IgD-negative memory B cell (primary cell): ENCODE measurements at regions not wholly inside any gene's neighbourhood (a gene's known extent, or its start where the extent isn't known, plus 50 kb on each side); places are given as distances from the start of the nearest gene placed in this dataset.

ENCODE experiments used
- H3K27ac Mint-ChIP-seq, 3 donors: one replicate each; pipeline ENCODE4 v1.8.0; 2020 to 2022; ENCODE audit warnings: mild to moderate bottlenecking in 3 of 3, mixed read lengths in 3 of 3, moderate library complexity in 1 of 3
- H3K27me3 Mint-ChIP-seq: one replicate; pipeline ENCODE4 v1.8.0; 2021; ENCODE audit warnings: mixed read lengths
- H3K36me3 Mint-ChIP-seq: one replicate; pipeline ENCODE4 v1.8.0; 2020; ENCODE audit warnings: mild to moderate bottlenecking, mixed read lengths
- H3K4me1 Mint-ChIP-seq, 3 donors: one replicate each; pipeline ENCODE4 v1.8.0; 2020 to 2022; ENCODE audit warnings: mixed read lengths in 3 of 3, mild to moderate bottlenecking in 1 of 3
- H3K4me3 Mint-ChIP-seq, 4 donors: one replicate each; pipeline ENCODE4 v1.8.0; 2020 to 2022; ENCODE audit warnings: mild to moderate bottlenecking in 4 of 4, mixed read lengths in 4 of 4, moderate library complexity in 3 of 4
- H3K9me3 Mint-ChIP-seq, 3 donors: one replicate each; pipeline ENCODE4 v1.8.0; 2020 to 2021; ENCODE audit warnings: mixed read lengths in 3 of 3, mild to moderate bottlenecking in 1 of 3

DNA sequence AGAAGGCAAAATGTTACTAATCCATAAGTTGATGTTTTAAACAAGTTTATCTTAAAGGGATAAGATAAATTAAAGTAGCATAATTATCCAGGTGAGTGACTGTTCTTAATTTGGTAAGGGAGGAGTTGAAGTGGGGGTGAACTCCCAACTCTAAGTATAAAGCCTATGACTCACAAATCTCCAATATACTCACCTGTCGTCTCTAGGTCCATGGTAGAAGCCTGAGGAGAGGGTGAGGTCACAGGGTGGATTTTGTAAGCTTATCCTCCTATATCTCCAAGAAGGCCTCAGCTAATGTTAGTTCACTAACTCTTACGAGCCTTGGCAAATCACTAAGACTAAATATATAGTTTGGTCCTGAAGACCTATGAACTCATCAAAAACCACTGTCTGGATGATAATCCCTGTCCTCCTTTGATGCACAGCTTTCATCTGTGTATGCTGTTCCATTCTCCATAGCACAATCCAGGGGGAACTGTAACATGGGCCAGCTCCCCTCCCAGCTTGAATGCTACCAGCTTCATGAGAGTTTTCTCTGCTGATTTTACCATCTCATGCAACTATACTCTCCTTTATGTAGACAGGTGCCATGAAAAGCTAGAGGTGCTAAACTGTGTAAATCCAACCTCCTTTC is 158.7 kb downstream of the BTC start:
- peaks cover 0 to 2% (median 0%) of the 10 kb centered on the region in 3 donors for H3K4me1 Mint-ChIP-seq
- peak overlapping the region in 2 of 3 donors; percentile 13 to 23 for H3K27ac Mint-ChIP-seq
- H3K36me3 Mint-ChIP-seq, result no peaks in the 10 kb centered on the region
- no peaks in the 10 kb centered on the region for H3K9me3 Mint-ChIP-seq
- no peak overlapping the region for H3K4me3 Mint-ChIP-seq
- peaks cover 21% of the 10 kb centered on the region for H3K27me3 Mint-ChIP-seq

GRCh38 chr4:74638001-74638400 is 156.3 kb downstream of the BTC start:
- Mint-ChIP-seq H3K9me3 (no peaks in the 10 kb centered on the region), H3K27me3 (peaks cover 17% of the 10 kb centered on the region), H3K4me3 (no peak overlapping the region), H3K27ac (no peak overlapping the region), H3K36me3 (no peaks in the 10 kb centered on the region), H3K4me1 (no peaks in the 10 kb centered on the region)

DNA sequence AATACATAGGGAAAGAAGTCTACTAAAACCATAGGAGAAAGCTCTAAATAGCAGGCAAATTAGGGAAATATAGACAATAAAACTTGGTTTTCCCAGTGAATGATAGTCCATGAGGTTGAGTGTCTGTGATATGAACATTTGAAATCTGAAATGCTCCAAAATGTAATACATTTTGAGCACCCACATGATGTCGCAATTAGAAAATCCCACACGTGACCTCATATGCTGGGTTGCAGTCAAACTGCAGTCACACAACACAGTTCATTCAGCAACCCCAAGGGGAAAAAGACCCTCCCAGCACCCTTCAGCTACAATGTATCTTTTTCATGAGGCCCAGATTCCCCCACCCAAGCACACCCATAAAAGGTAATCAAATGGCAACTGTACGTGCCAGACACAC is 155.6 kb downstream of the BTC start:
- Mint-ChIP-seq H3K4me3 (no peak overlapping the region), H3K36me3 (no peaks in the 10 kb centered on the region), H3K9me3 (no peaks in the 10 kb centered on the region), H3K27me3 (peaks cover 11% of the 10 kb centered on the region), H3K27ac (no peak overlapping the region), H3K4me1 (no peaks in the 10 kb centered on the region)

- Mint-ChIP-seq H3K4me3 (no peak overlapping the region), H3K36me3 (no peaks in the 10 kb centered on the region), H3K27me3 (peaks cover 7% of the 10 kb centered on the region), H3K4me1 (no peaks in the 10 kb centered on the region), H3K9me3 (peaks cover 0 to 3% (median 2%) of the 10 kb centered on the region in 3 donors), H3K27ac (no peak overlapping the region)
Measured at GRCh38 chr4:74640111-74640903, 154.0 kb downstream of the BTC start.

DNA sequence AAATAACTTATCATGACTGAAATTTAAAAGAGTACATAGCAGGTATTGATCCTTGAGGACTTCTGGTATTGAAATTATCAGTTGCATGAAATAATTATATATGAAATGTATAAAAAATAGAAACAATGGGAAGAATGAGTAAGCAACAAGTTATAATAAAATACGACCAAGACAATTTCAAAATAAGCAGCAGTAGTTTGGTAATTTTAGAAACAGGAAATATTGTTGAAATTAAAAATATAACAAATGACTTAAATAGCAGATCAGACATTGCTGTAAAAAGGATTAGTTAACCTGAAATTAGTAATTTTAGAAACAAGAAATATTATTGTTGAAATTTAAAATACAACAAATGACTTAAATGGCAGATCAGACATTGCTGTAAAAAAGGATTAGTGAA is 152.3 kb downstream of the BTC start:
- Mint-ChIP-seq H3K4me1 (no peaks in the 10 kb centered on the region), H3K4me3 (no peak overlapping the region), H3K27ac (no peak overlapping the region), H3K9me3 (peaks cover 2 to 3% (median 2%) of the 10 kb centered on the region in 3 donors), H3K36me3 (no peaks in the 10 kb centered on the region), H3K27me3 (peaks cover 6% of the 10 kb centered on the region)

- Mint-ChIP-seq H3K27me3 (peaks cover 3% of the 10 kb centered on the region), H3K4me3 (no peak overlapping the region), H3K4me1 (peaks cover 0 to 2% (median 0%) of the 10 kb centered on the region in 3 donors), H3K27ac (no peak overlapping the region), H3K36me3 (no peaks in the 10 kb centered on the region), H3K9me3 (peaks cover 2 to 3% (median 2%) of the 10 kb centered on the region in 3 donors)
Measured at GRCh38 chr4:74649193-74649592, 145.1 kb downstream of the BTC start.

DNA sequence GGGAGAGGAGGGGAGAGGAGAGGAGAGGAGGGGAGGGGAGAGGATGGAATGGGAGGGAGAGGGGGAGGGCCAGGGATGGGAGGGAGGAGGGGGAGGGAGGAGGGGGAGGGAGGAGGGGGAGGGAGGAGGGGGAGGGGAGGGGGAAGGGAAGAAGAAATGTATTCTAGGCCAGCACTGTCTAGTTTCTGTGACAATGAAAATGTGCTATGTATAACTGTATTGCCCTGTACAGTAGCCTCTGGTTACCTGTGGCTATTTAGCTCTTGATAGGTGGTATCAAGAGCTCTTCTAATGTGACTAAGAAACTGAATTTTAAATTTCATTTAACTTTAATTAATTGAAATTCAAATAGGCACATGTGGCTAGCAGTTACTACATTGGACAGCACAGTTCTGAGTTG is 143.1 kb downstream of the BTC start:
- Mint-ChIP-seq H3K9me3 (no peaks in the 10 kb centered on the region), H3K36me3 (no peaks in the 10 kb centered on the region), H3K4me3 (no peak overlapping the region), H3K27me3 (peaks cover 3% of the 10 kb centered on the region), H3K27ac (no peak overlapping the region), H3K4me1 (peaks cover 0 to 2% (median 0%) of the 10 kb centered on the region in 3 donors)

DNA sequence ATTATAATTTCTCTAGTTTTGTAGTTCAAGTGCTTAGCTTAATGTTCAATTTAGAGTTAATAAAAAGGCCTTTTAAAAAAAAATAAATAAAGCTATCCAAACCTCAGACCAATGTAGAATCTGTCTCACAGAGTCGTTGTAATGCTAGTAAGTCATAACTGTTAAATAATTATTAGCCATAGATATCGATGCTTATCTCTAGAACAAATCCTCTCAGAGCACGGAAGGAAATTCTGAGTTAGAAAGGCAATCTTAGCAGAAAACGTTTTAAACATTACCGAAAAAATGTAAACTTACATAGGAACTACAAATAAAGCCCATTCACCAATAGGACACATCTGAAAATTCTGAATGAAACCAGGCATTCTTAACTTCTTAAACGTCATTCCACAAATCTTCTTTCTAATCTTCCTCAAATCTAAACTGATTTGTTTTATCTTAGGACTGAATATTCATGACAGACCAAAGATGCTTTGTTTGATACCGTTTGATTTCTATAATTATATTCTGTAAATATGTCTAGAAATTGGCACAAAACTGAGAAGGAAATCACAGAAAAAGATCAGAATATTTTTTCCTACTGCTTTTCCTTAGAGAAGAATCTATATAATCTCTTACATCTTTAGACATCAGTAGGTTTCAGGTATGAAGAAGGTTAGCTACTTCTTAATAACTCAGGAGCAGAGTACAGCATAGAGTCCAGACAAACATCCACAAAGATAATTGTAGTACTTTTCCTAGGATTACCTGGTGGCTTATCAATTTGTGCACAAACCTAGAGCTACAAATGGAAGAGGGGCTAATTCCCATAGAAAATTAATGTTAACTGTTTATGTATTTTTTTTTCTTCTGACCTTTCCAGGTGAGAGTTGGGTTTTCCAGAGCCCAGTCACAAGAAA is 140.7 kb downstream of the BTC start:
- Mint-ChIP-seq H3K27ac (no peak overlapping the region), H3K4me1 (peaks cover 0 to 2% (median 0%) of the 10 kb centered on the region in 3 donors), H3K27me3 (peaks cover 3% of the 10 kb centered on the region), H3K4me3 (no peak overlapping the region), H3K9me3 (no peaks in the 10 kb centered on the region), H3K36me3 (no peaks in the 10 kb centered on the region)

GRCh38 chr4:74654230-74654681 is 140.1 kb downstream of the BTC start:
- no peaks in the 10 kb centered on the region for H3K36me3 Mint-ChIP-seq
- H3K27me3 Mint-ChIP-seq, result peaks cover 3% of the 10 kb centered on the region
- peaks cover 0 to 2% (median 0%) of the 10 kb centered on the region in 3 donors for H3K4me1 Mint-ChIP-seq
- no peak overlapping the region for H3K4me3 Mint-ChIP-seq
- no peaks in the 10 kb centered on the region for H3K9me3 Mint-ChIP-seq
- no peak overlapping the region for H3K27ac Mint-ChIP-seq

- Mint-ChIP-seq H3K9me3 (no peaks in the 10 kb centered on the region), H3K4me1 (no peaks in the 10 kb centered on the region), H3K4me3 (no peak overlapping the region)
Measured at GRCh38 chr4:74656596-74656995, 137.7 kb downstream of the BTC start.

GRCh38 chr4:74658116-74658515 is 136.2 kb downstream of the BTC start:
- no peaks in the 10 kb centered on the region for H3K4me1 Mint-ChIP-seq
- H3K27me3 Mint-ChIP-seq, result peaks cover 2% of the 10 kb centered on the region
- H3K27ac Mint-ChIP-seq, result no peak overlapping the region
- H3K36me3 Mint-ChIP-seq, result no peaks in the 10 kb centered on the region
- no peaks in the 10 kb centered on the region for H3K9me3 Mint-ChIP-seq
- H3K4me3 Mint-ChIP-seq, result no peak overlapping the region

More at GRCh38 chr4:74656596-74656995, 137.7 kb downstream of the BTC start:
- Mint-ChIP-seq H3K27ac (no peak overlapping the region), H3K27me3 (no peaks in the 10 kb centered on the region), H3K36me3 (no peaks in the 10 kb centered on the region)

GRCh38 chr4:74659576-74660411 is 134.5 kb downstream of the BTC start:
- H3K27ac Mint-ChIP-seq, result no peak overlapping the region
- no peaks in the 10 kb centered on the region for H3K36me3 Mint-ChIP-seq
- H3K4me1 Mint-ChIP-seq, result no peaks in the 10 kb centered on the region
- H3K4me3 Mint-ChIP-seq, result no peak overlapping the region
- peaks cover 8% of the 10 kb centered on the region for H3K27me3 Mint-ChIP-seq
- H3K9me3 Mint-ChIP-seq, result no peaks in the 10 kb centered on the region

DNA sequence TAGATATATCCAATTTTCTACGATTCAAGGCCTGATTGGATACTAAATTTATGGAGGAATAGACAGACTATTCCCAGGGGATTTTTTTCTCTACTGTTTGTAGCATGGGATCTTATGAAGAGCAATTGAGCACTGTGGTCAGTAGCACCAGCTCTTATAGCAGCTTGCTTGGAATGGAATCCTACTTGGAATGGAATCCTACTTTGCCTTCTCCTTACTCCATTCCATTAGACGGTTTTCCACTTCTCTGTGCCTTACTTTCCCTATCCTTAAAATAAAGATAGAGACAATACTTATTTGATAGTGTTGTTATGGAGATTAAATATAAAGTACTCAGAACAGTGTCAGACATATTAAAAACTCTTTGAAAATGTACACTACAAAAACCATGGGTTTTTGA is 133.5 kb downstream of the BTC start:
- peaks cover 8% of the 10 kb centered on the region for H3K27me3 Mint-ChIP-seq
- H3K9me3 Mint-ChIP-seq, result no peaks in the 10 kb centered on the region
- H3K36me3 Mint-ChIP-seq, result no peaks in the 10 kb centered on the region
- H3K4me1 Mint-ChIP-seq, result no peaks in the 10 kb centered on the region
- no peak overlapping the region for H3K4me3 Mint-ChIP-seq
- H3K27ac Mint-ChIP-seq, result no peak overlapping the region

DNA sequence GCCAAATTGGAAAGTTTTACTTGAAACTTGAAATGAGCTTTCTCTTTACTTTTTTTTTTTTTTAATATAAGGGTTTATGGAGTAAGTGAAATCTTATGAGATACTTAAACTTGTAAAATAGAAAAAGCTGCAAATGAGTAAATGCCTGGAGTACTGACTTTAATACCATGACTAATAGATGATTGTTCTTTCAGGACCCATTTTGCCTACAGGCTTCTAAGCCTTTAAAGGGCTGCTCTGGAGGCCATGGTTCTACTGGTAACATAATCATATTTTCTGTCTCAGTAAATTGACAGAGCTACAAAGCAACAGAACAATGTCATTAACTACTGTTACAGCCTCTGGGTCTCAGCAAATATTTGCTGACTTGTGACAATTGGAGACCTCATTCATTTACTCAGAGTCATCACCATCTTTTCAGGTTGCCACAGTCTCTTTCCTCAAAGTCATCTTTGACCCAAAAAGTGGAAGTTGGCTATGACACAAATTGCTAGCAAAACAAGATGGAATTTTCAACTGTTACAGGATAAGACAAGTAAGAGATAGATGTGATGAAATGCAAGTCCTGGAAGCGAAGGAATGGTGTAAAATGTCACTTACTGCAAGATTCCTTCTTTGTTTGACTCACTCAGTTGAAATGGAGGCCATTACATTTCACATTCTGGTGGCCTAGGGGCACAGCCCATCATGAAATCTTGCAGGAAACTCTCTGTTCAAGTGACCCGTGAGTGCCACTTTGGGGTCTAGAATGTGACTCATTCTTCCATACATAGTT is 132.7 kb downstream of the BTC start:
- Mint-ChIP-seq H3K9me3 (no peaks in the 10 kb centered on the region), H3K27me3 (peaks cover 8% of the 10 kb centered on the region), H3K4me1 (no peaks in the 10 kb centered on the region), H3K36me3 (no peaks in the 10 kb centered on the region), H3K4me3 (no peak overlapping the region), H3K27ac (no peak overlapping the region)
